ENCODE measurements at regions not wholly inside any gene's neighbourhood (a gene's known extent, or its start where the extent isn't known, plus 50 kb on each side); places are given as distances from the start of the nearest gene placed in this dataset.

- no peak for DNase-seq
Observed at GRCh38 chr2:129575880-129576279, 403.6 kb upstream of the RAB6C start.

GRCh38 chr2:129580001-129580400 lies 399.5 kb upstream of the RAB6C start:
- no peak for DNase-seq

GRCh38 chr2:129585760-129586159 lies 393.7 kb upstream of the RAB6C start:
- no peak for DNase-seq

DNA sequence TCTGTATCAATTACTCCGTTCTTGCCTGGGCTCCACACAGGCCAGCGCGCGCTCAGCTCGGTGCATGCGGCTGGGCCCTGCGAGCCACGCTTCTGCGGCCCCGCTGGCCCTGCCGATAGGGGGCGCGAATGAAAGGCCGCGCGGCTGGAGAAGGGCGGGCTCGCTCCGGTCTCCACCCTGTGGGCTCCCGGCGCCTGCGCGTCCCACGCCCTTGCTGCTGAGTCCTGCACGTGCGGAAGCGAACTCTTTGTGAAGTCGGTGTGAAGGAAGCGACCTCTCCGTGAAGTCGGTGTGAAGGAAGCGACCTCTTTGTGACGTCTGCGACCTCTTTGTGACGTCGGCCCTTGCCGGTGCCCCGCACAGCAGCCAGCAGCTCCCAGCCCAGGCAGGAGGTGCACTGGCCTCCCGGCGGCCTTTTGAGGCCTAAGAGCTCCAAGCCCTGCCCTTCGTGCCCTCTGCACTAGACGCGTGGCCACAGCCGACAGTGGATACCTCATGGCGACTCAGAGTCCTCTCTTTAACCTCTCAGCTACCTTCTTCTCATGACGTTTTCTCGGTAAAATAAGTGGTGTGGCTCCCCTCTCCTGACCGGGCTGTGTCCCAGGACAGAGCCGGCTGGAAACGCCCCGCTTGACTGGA lies 391.9 kb upstream of the RAB6C start:
- DNase-seq: no peak

DNA sequence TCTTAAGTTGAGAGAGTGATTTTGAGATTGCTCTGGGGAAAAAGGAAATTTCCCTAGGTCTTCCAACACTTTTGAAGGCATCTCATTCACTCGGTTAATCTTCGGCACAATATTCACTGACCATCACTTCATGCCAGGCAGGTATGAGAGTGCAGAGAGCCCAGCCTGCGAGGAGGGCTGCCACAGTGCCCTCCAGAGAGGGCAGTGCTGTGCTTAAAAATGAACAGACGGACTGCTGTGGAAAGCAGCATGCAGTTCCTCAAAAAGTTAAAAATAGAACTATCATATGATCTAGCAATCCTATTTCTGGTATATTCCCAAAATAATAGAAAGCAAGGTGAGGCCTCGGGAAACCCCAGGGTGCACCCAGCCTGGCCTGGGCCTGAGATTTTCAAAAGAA lies 374.9 kb upstream of the RAB6C start:
- DNase-seq: no peak

- DNase-seq: no peak
Observed at GRCh38 chr2:129605646-129606045, 373.8 kb upstream of the RAB6C start.

GRCh38 chr2:129606496-129607270 lies 372.8 kb upstream of the RAB6C start:
- no peak for DNase-seq

- DNase-seq: no peak
Observed at GRCh38 chr2:129609224-129609623, 370.2 kb upstream of the RAB6C start.

DNA sequence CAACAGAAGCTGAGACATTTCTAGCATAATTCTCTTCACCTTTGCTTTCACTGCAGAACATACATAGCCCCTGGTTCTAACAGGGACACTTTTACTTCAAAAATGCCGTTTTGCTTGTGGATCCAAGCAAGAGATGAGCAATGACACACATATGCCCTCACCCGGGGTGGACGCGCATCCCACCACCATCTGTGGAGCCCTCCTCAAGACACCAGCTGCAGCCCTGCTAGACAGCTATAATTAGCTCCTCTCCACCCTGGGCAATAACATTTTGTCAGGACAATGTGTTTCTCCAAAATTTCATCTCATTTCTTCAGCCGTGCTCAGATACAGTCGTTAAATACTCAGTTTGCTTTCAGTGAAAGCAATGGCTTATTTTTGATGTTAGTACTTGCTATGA lies 368.7 kb upstream of the RAB6C start:
- DNase-seq: no peak

DNA sequence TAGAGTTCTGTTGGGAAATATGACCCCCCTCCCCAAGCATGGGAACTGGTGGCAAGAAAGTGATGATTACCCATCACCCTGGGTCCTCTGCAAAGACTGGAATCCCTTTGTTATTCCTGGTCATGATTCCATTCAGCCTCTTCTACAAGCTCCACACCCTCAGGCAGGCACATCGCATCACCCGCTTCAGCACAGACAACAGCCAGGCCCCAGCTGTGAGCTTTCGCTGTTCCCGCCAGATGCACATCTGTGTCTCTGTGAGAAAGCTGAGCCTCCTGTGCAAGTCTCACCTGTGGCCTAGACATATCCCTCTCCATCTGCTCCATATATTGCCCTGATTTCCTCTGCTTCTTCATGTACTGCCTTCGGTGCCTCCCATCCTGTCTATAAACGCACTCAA lies 368.0 kb upstream of the RAB6C start:
- no peak for DNase-seq

GRCh38 chr2:129619471-129619870 lies 360.0 kb upstream of the RAB6C start:
- no peak for DNase-seq

DNA sequence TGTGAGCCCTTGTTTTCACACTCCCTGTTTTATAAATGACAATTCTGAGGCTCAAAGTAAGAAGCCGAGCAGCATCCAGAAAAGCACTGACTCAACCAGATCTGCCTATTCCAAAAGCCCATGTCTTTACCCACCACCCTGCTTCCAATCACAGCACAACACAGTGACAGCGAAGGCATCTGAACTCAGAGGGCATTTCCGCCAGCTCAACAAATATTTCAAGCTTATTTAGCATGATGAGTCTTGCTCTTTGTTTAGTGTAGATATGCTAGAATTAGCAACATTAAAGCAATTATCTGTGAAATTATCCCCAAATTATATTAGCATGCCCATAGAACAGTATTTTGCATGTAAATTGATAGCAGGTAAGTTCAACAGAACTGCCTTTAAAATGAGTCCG lies 359.1 kb upstream of the RAB6C start:
- no peak for DNase-seq

- no peak for DNase-seq
Observed at GRCh38 chr2:129623783-129624182, 355.7 kb upstream of the RAB6C start.

- DNase-seq: no peak
Observed at GRCh38 chr2:129627437-129627836, 352.0 kb upstream of the RAB6C start.

- DNase-seq: no peak
Observed at GRCh38 chr2:129636692-129637091, 342.8 kb upstream of the RAB6C start.

GRCh38 chr2:129641371-129641770 lies 338.1 kb upstream of the RAB6C start:
- no peak for DNase-seq

GRCh38 chr2:129642526-129643043 lies 336.9 kb upstream of the RAB6C start:
- DNase-seq: no peak

DNA sequence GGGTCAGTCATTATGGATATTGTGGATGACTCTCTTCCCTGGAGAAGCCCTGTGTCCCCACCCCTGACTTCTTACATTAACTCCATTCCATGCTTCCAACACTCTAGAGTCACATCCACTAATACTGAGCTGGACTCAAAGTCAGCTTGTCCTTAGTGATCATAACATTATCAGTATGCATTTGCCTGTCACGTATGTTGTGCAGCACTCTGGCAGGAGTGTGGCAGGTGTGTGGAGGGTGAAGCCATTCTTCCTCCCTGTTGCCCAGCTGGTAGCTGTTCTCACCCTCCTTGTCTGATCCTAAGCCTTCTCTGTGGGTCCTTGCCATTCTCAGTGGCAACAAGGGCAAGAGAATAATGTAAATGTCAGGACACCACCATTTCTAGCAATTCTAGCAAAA lies 334.1 kb upstream of the RAB6C start:
- DNase-seq: no peak

- no peak for DNase-seq
Observed at GRCh38 chr2:129646107-129646506, 333.4 kb upstream of the RAB6C start.

DNA sequence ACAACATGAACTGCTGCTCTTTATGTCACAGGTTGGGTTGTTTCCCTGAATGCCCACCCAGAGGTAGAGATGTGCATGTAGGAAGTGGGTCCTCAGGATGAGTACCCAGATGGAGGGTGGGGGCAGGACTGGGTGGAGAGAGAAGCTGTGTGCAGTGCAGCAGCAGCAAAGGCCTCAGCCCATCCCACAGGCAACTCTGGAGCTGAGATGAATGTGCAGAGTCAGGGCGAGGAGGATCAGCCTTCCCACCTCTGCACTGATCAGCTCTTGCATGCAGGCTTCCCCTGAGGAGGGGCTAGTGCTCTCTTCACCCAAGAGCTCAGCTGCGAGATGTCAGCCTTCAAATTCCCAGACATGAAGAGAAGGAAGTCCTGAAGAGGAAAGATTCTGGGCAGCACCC lies 326.2 kb upstream of the RAB6C start:
- DNase-seq: no peak

DNA sequence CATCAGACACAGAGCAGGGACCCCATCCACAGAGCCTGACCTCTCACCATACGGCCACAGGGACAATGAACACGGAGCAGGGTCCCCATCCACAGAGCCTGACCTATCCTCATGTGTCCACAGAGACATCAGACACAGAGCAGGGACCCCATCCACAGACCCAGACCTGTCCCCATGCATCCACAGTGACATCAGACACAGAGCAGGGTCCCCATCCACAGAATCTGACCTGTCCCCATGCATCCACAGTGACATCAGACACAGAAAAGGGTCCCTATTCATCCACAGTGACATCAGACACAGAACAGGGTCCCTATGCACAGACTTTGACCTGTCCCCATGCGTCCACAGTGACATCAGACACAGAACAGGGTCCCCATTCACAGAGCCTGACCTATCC lies 325.1 kb upstream of the RAB6C start:
- no peak for DNase-seq

- DNase-seq: no peak
Observed at GRCh38 chr2:129656081-129656598, 323.3 kb upstream of the RAB6C start.

GRCh38 chr2:129658430-129658829 lies 321.0 kb upstream of the RAB6C start:
- no peak for DNase-seq

GRCh38 chr2:129661935-129662334 lies 317.5 kb upstream of the RAB6C start:
- no peak for DNase-seq

All from bone marrow (tissue), 2 donors.